HG03060 (cell line): ENCODE measurements at regions not wholly inside any gene's neighbourhood (a gene's known extent, or its start where the extent isn't known, plus 50 kb on each side); places are given as distances from the start of the nearest gene placed in this dataset.

Experiments used
- ATAC-seq: cut with Tn5 transposase; IDR thresholded peaks from one replicate; pipeline ENCODE4 v1.9.1; 2021; ENCODE audit warnings: low read depth, moderate number of reproducible peaks; ENCODE audit not compliant: unreplicated experiment

GRCh38 chr4:157889788-157890187 is 283.0 kb downstream of the GASK1B start:
- ATAC-seq: no peak

- no peak for ATAC-seq
Measured at GRCh38 chr4:157888281-157888680, 284.5 kb downstream of the GASK1B start.

- ATAC-seq: no peak
Measured at GRCh38 chr4:157887316-157887715, 285.5 kb downstream of the GASK1B start.

- no peak for ATAC-seq
Measured at GRCh38 chr4:157886645-157887044, 286.2 kb downstream of the GASK1B start.

GRCh38 chr4:157885811-157886210 is 287.0 kb downstream of the GASK1B start:
- ATAC-seq: no peak

- no peak for ATAC-seq
Measured at GRCh38 chr4:157882901-157883300, 289.9 kb downstream of the GASK1B start.

- ATAC-seq: no peak
Measured at GRCh38 chr4:157880761-157881160, 292.1 kb downstream of the GASK1B start.

- no peak for ATAC-seq
Measured at GRCh38 chr4:157854819-157855218, 318.0 kb downstream of the GASK1B start.

- no peak for ATAC-seq
Measured at GRCh38 chr4:157840648-157841047, 332.2 kb downstream of the GASK1B start.

GRCh38 chr4:157840034-157840433 is 332.8 kb downstream of the GASK1B start:
- no peak for ATAC-seq

GRCh38 chr4:157838366-157838765 is 334.5 kb downstream of the GASK1B start:
- no peak for ATAC-seq

- no peak for ATAC-seq
Measured at GRCh38 chr4:157837071-157837703, 335.6 kb downstream of the GASK1B start.

- ATAC-seq: no peak
Measured at GRCh38 chr4:157832596-157832995, 340.2 kb downstream of the GASK1B start.

- ATAC-seq: no peak
Measured at GRCh38 chr4:157824021-157824420, 348.8 kb downstream of the GASK1B start.

GRCh38 chr4:157821814-157822213 is 351.0 kb downstream of the GASK1B start:
- ATAC-seq: no peak

GRCh38 chr4:157819693-157820464 is 352.9 kb downstream of the GASK1B start:
- ATAC-seq: no peak

GRCh38 chr4:157818946-157819692 is 353.7 kb downstream of the GASK1B start:
- ATAC-seq: no peak

- ATAC-seq: no peak
Measured at GRCh38 chr4:157810137-157810774, 362.6 kb downstream of the GASK1B start.

GRCh38 chr4:157808796-157809383 is 363.9 kb downstream of the GASK1B start:
- no peak for ATAC-seq

GRCh38 chr4:157806184-157806583 is 366.6 kb downstream of the GASK1B start:
- no peak for ATAC-seq

- ATAC-seq: no peak
Measured at GRCh38 chr4:157804986-157805385, 367.8 kb downstream of the GASK1B start.
